GM12891 (cell line): ENCODE measurements at regions not wholly inside any gene's neighbourhood (a gene's known extent, or its start where the extent isn't known, plus 50 kb on each side); places are given as distances from the start of the nearest gene placed in this dataset.

Experiments used
- PAX5 ChIP-seq: IDR thresholded peaks from 2 replicates; pipeline ENCODE4 v1.6.1; 2011; ENCODE audit warnings: low read length, moderate library complexity, mild to moderate bottlenecking; ENCODE audit not compliant: insufficient read depth, severe bottlenecking
- POLR2A ChIP-seq: IDR thresholded peaks from 2 replicates; pipeline ENCODE4 v1.6.1; 2011; ENCODE audit warnings: low read depth, low read length, control low read depth
- POLR2AphosphoS5 ChIP-seq: IDR thresholded peaks from 2 replicates; pipeline ENCODE4 v1.6.1; 2011; ENCODE audit warnings: low read depth, low read length, control low read depth
- SPI1 ChIP-seq: IDR thresholded peaks from 2 replicates; pipeline ENCODE4 v1.6.1; 2011; ENCODE audit warnings: low read depth, low read length, control low read depth
- TAF1 ChIP-seq: IDR thresholded peaks from 2 replicates; pipeline ENCODE4 v1.6.1; 2011; ENCODE audit warnings: low read depth, low read length, control low read depth

DNA sequence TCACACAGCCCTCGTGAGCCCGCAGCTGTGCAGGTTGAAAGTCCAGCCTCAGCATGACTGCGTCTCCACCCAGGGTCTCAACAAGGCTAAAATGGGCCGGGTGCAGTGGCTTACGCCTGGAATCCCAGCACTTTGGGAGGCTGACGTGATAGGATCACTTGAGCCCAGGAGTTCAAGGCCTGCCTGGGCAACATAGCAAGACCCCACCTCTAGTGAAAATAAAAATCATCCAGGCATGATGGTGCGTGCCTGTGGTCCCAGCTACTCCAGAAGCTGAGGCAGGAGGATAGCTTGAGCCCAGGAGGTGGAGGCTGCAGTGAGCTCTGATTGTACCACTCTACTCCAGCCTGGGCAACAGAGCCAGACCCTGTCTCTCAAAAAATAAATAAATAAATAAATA is 100.8 kb upstream of the PRR5 start:
- TF ChIP-seq POLR2AphosphoS5 (no peak), POLR2A (no peak), PAX5 (no peak), TAF1 (no peak), SPI1 (no peak)
